NT2/D1 (cell line): ENCODE measurements at regions not wholly inside any gene's neighbourhood (a gene's known extent, or its start where the extent isn't known, plus 50 kb on each side); places are given as distances from the start of the nearest gene placed in this dataset.

Experiments
- SUZ12 ChIP-seq: IDR thresholded peaks from 2 replicates; pipeline ENCODE4 v1.6.1; 2011; ENCODE audit not compliant: insufficient read length, insufficient read depth; ENCODE audit errors: extremely low read depth
- YY1 ChIP-seq: IDR thresholded peaks from 2 replicates; pipeline ENCODE4 v1.6.1; 2011; ENCODE audit not compliant: insufficient read length, insufficient read depth
- ZNF274 ChIP-seq: IDR thresholded peaks from 2 replicates; pipeline ENCODE4 v1.6.1; 2011; ENCODE audit warnings: mild to moderate bottlenecking, low read depth, low read length

DNA sequence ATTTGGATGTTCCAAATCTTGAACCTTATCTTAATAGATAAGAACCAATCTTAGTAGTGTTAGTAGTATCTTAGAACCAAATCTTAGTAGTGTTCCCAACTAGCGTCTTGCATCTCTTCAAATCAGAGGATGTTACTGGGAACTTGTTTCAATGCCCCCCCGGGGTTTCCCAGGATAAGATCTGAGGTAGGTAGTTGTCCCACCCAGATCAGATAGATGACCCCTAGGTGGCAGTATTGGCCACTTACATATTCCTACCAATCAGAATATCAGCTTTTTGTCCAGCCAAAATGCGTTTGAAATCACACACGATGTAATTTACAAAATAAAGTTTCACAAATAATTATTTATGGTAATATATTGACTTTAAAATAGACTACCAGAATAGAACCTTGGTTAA, 314.8 kb downstream of the MBD2 start:
- TF ChIP-seq YY1 (no peak), ZNF274 (no peak), SUZ12 (no peak)
